Esophagus squamous epithelium (tissue), 5 donors: ENCODE measurements at regions not wholly inside any gene's neighbourhood (a gene's known extent, or its start where the extent isn't known, plus 50 kb on each side); places are given as distances from the start of the nearest gene placed in this dataset.
A peak's percentile ranks its signal among the peaks of the same experiment; 100 is the strongest.

Experiments
- DNase-seq: peaks from one replicate; lab custom pipeline; 2025; lab: John Stamatoyannopoulos, UW
- H3K27ac ChIP-seq, 4 donors: fragments of 200-600 bp; sonication (generic); one replicate each; pipeline ENCODE4 v1.5.1; 2016 to 2019; ENCODE audit warnings: mild to moderate bottlenecking in 1 of 4
- H3K27me3 ChIP-seq, 4 donors: fragments of 200-600 bp; sonication (generic); 1 replicate in 3 of 4; 2 replicates in 1 of 4; pipeline versions ENCODE4 v1.5.1 to v1.6.0; 2017 to 2021; ENCODE audit warnings: antibody characterized with exemption in 1 of 4
- H3K36me3 ChIP-seq, 3 donors: fragments of 200-600 bp; sonication (generic); one replicate each; pipeline ENCODE4 v1.5.1; 2016 to 2019
- H3K4me1 ChIP-seq, 3 donors: fragments of 200-600 bp; sonication (generic); one replicate each; pipeline ENCODE4 v1.5.1; 2017 to 2019
- H3K4me3 ChIP-seq, 4 donors: fragments of 200-600 bp; sonication (generic); 1 replicate in 3 of 4; 2 replicates in 1 of 4; pipeline ENCODE4 v1.5.1; 2016 to 2019; ENCODE audit warnings: mild to moderate bottlenecking in 2 of 4, moderate library complexity in 1 of 4
- H3K9me3 ChIP-seq, 3 donors: fragments of 200-600 bp; sonication (generic); one replicate each; pipeline ENCODE4 v1.5.1; 2016 to 2019
- CTCF ChIP-seq, 6 experiments: fragments of 450-650 bp in 4 of 6; fragments of 200-600 bp in 2 of 6; sonication (generic) in 2 of 6; IDR thresholded peaks; one replicate each; pipeline ENCODE4 v1.5.1; 2016 to 2019; ENCODE audit warnings: antibody characterized with exemption in 6 of 6, mild to moderate bottlenecking in 4 of 6, moderate library complexity in 4 of 6
- POLR2A ChIP-seq, 4 donors: fragments of 450-650 bp; IDR thresholded peaks; one replicate each; pipeline ENCODE4 v1.6.1; 2017; ENCODE audit warnings: antibody characterized with exemption in 4 of 4, mild to moderate bottlenecking in 4 of 4, moderate library complexity in 3 of 4
- WGBS, 2 donors: methylation state at CpG; one replicate each; pipeline ENCODE4 v1.1.5; 2018; 5-methylcytosine and 5-hydroxymethylcytosine counted together
- intact Hi-C: fragments of 100-400 bp; cut with DNase I; formaldehyde crosslinking; loops from one replicate; pipeline ENCODE4 v1.15.0; 2022
- donor health status: DM: yes; HTN: yes; CAD: no.

- H3K27ac ChIP-seq, result no peak overlapping the region
- H3K9me3 ChIP-seq, result no peaks in the 10 kb centered on the region
- H3K36me3 ChIP-seq, result no peaks in the 10 kb centered on the region
- intact Hi-C loops, result no loop called here
- TF ChIP-seq POLR2A (IDR thresholded peaks at IDR 0.05), result no peak
- no peak for TF ChIP-seq CTCF (IDR thresholded peaks at IDR 0.05)
- no peaks in the 10 kb centered on the region for H3K27me3 ChIP-seq
- H3K4me1 ChIP-seq, result peaks cover 0 to 13% (median 0%) of the 10 kb centered on the region in 3 donors
- DNase-seq, result no peak
- H3K4me3 ChIP-seq, result no peak overlapping the region
These were observed 374.8 kb upstream of the KIF2A start for GRCh38 chr5:61931236-61931635.

- TF ChIP-seq POLR2A (IDR thresholded peaks at IDR 0.05) (no peak), CTCF (IDR thresholded peaks at IDR 0.05) (peak; percentile 24 to 83 (median 60))
- Histone ChIP-seq H3K36me3 (no peaks in the 10 kb centered on the region), H3K4me1 (peaks cover 0 to 13% (median 0%) of the 10 kb centered on the region in 3 donors), H3K4me3 (no peak overlapping the region), H3K27ac (no peak overlapping the region), H3K27me3 (no peaks in the 10 kb centered on the region), H3K9me3 (no peaks in the 10 kb centered on the region)
- 23 to 41% methylated on average over 4 of the region's 4 CpGs for WGBS, 2 donors
- DNase-seq, result no peak
- intact Hi-C loops, result no loop called here
These were observed 372.0 kb upstream of the KIF2A start for GRCh38 chr5:61933787-61934626.

GRCh38 chr5:61941637-61942036 lies 364.4 kb upstream of the KIF2A start:
- TF ChIP-seq POLR2A (IDR thresholded peaks at IDR 0.05) (no peak), CTCF (IDR thresholded peaks at IDR 0.05) (no peak)
- intact Hi-C loops, result no loop called here
- no peak for DNase-seq
- no peaks in the 10 kb centered on the region for H3K4me1 ChIP-seq
- no peaks in the 10 kb centered on the region for H3K36me3 ChIP-seq
- H3K27me3 ChIP-seq, result no peaks in the 10 kb centered on the region
- no peak overlapping the region for H3K27ac ChIP-seq
- WGBS, 2 donors, result no CpG with 5 or more reads among the region's 1 CpG
- no peaks in the 10 kb centered on the region for H3K9me3 ChIP-seq
- H3K4me3 ChIP-seq, result no peak overlapping the region

GRCh38 chr5:61942462-61943049 lies 363.4 kb upstream of the KIF2A start:
- no peak for TF ChIP-seq POLR2A (IDR thresholded peaks at IDR 0.05)
- no peak for TF ChIP-seq CTCF (IDR thresholded peaks at IDR 0.05)
- Histone ChIP-seq H3K36me3 (no peaks in the 10 kb centered on the region), H3K9me3 (no peaks in the 10 kb centered on the region), H3K4me3 (no peak overlapping the region), H3K27ac (no peak overlapping the region), H3K27me3 (no peaks in the 10 kb centered on the region), H3K4me1 (no peaks in the 10 kb centered on the region)
- intact Hi-C loops, result no loop called here
- no peak for DNase-seq
- 74 to 78% methylated on average over 1 to 2 of the region's 2 CpGs for WGBS, 2 donors

- Histone ChIP-seq H3K27ac (no peak overlapping the region), H3K4me1 (no peaks in the 10 kb centered on the region), H3K27me3 (no peaks in the 10 kb centered on the region), H3K36me3 (no peaks in the 10 kb centered on the region), H3K4me3 (no peak overlapping the region), H3K9me3 (no peaks in the 10 kb centered on the region)
- 82 to 86% methylated on average over 1 to 2 of the region's 2 CpGs for WGBS, 2 donors
- no peak for DNase-seq
- TF ChIP-seq CTCF (IDR thresholded peaks at IDR 0.05) (no peak), POLR2A (IDR thresholded peaks at IDR 0.05) (no peak)
- intact Hi-C loops, result no loop called here
These were observed 362.3 kb upstream of the KIF2A start for GRCh38 chr5:61943713-61944112.
